ENCODE measurements at regions not wholly inside any gene's neighbourhood (a gene's known extent, or its start where the extent isn't known, plus 50 kb on each side); places are given as distances from the start of the nearest gene placed in this dataset.
"Not testable (repeated sequence)": the region's sequence is repeated elsewhere in the genome, so short reads cannot be mapped to it uniquely, and the experiment has no call there.

- H3K9me3 ChIP-seq (replicated peaks); DNase-seq; H3K27ac ChIP-seq; H3K4me1 ChIP-seq; H3K4me3 ChIP-seq; H3K27me3 ChIP-seq; H3K36me3 ChIP-seq: not testable (repeated sequence)
Measured at GRCh38 chr12:131247875-131248274, 294.2 kb downstream of the ADGRD1 start.

GRCh38 chr12:131249246-131250027, 295.7 kb downstream of the ADGRD1 start:
- H3K4me1 ChIP-seq: no peaks in the 10 kb centered on the region
- H3K36me3 ChIP-seq: no peaks in the 10 kb centered on the region
- H3K27me3 ChIP-seq: no peaks in the 10 kb centered on the region
- no peak overlapping the region for H3K27ac ChIP-seq
- DNase-seq: no peak
- H3K4me3 ChIP-seq: no peak overlapping the region
- H3K9me3 ChIP-seq (replicated peaks): no peaks in the 10 kb centered on the region

- no peaks in the 10 kb centered on the region for H3K27me3 ChIP-seq
- H3K27ac ChIP-seq: no peak overlapping the region
- no peaks in the 10 kb centered on the region for H3K9me3 ChIP-seq (replicated peaks)
- no peaks in the 10 kb centered on the region for H3K4me1 ChIP-seq
- no peak for DNase-seq
- H3K36me3 ChIP-seq: no peaks in the 10 kb centered on the region
- H3K4me3 ChIP-seq: no peak overlapping the region
Measured at GRCh38 chr12:131250028-131250950, 296.6 kb downstream of the ADGRD1 start.

DNA sequence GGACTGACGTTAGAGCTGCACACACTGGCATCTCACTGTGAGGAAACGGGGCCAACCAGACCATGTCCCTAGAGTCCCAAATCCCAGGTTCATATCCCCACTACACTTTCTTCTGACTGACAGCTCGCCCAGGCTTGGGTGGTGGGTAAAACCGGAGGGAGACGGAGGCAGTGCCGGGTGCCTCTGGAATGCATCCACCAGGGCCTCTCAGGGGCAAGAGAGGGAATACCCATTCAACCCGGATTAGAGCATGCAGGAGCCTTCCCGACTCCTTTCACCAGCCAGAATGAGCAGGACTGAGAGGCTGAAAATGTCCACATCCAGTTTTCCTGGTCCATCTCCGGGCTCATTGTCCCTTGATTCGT, 297.2 kb downstream of the ADGRD1 start:
- Histone ChIP-seq H3K27me3 (no peaks in the 10 kb centered on the region), H3K36me3 (no peaks in the 10 kb centered on the region), H3K4me3 (no peak overlapping the region), H3K4me1 (no peaks in the 10 kb centered on the region), H3K27ac (no peak overlapping the region), H3K9me3 (replicated peaks) (no peaks in the 10 kb centered on the region)
- no peak for DNase-seq

GRCh38 chr12:131251336-131252101, 297.8 kb downstream of the ADGRD1 start:
- Histone ChIP-seq H3K9me3 (replicated peaks) (no peaks in the 10 kb centered on the region), H3K36me3 (no peaks in the 10 kb centered on the region), H3K4me1 (no peaks in the 10 kb centered on the region), H3K27me3 (no peaks in the 10 kb centered on the region), H3K27ac (no peak overlapping the region), H3K4me3 (no peak overlapping the region)
- no peak for DNase-seq

- no peaks in the 10 kb centered on the region for H3K4me1 ChIP-seq
- H3K4me3 ChIP-seq: no peak overlapping the region
- no peaks in the 10 kb centered on the region for H3K27me3 ChIP-seq
- no peak for DNase-seq
- H3K36me3 ChIP-seq: no peaks in the 10 kb centered on the region
- H3K9me3 ChIP-seq (replicated peaks): no peaks in the 10 kb centered on the region
- no peak overlapping the region for H3K27ac ChIP-seq
Measured at GRCh38 chr12:131253376-131254026, 299.8 kb downstream of the ADGRD1 start.

DNA sequence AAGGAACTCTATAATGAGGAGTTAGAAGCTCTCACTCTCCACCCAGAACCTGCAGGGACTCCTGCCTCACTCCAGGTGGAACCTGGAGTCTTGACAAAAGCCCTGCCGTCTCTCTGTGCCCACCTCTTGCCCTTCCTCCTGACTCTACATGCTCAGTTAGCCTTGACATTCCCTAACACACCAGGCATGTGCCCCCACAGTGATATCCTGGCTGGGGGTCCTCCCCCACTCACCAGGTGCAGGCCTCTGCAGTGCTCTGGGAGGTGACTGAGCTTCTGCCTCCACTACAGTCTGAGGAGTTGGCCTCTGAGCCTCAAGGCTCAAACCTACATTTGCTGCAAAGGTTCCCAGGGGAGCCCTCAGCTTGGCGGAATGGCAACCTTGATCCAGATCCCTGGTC, 300.7 kb downstream of the ADGRD1 start:
- Histone ChIP-seq H3K36me3 (no peaks in the 10 kb centered on the region), H3K4me3 (no peak overlapping the region), H3K27ac (no peak overlapping the region), H3K27me3 (no peaks in the 10 kb centered on the region), H3K9me3 (replicated peaks) (no peaks in the 10 kb centered on the region), H3K4me1 (no peaks in the 10 kb centered on the region)
- no peak for DNase-seq

- no peak overlapping the region for H3K4me3 ChIP-seq
- no peaks in the 10 kb centered on the region for H3K27me3 ChIP-seq
- no peaks in the 10 kb centered on the region for H3K9me3 ChIP-seq (replicated peaks)
- no peaks in the 10 kb centered on the region for H3K4me1 ChIP-seq
- DNase-seq: no peak
- H3K27ac ChIP-seq: no peak overlapping the region
- no peaks in the 10 kb centered on the region for H3K36me3 ChIP-seq
Measured at GRCh38 chr12:131258398-131258797, 304.7 kb downstream of the ADGRD1 start.

- H3K4me1 ChIP-seq: no peaks in the 10 kb centered on the region
- no peaks in the 10 kb centered on the region for H3K27me3 ChIP-seq
- no peak overlapping the region for H3K27ac ChIP-seq
- no peak overlapping the region for H3K4me3 ChIP-seq
- H3K36me3 ChIP-seq: no peaks in the 10 kb centered on the region
- no peak for DNase-seq
- H3K9me3 ChIP-seq (replicated peaks): no peaks in the 10 kb centered on the region
Measured at GRCh38 chr12:131260251-131260905, 306.7 kb downstream of the ADGRD1 start.

GRCh38 chr12:131260954-131261353, 307.2 kb downstream of the ADGRD1 start:
- H3K4me3 ChIP-seq: no peak overlapping the region
- no peaks in the 10 kb centered on the region for H3K36me3 ChIP-seq
- DNase-seq: no peak
- no peaks in the 10 kb centered on the region for H3K4me1 ChIP-seq
- no peak overlapping the region for H3K27ac ChIP-seq
- H3K9me3 ChIP-seq (replicated peaks): no peaks in the 10 kb centered on the region
- no peaks in the 10 kb centered on the region for H3K27me3 ChIP-seq

DNA sequence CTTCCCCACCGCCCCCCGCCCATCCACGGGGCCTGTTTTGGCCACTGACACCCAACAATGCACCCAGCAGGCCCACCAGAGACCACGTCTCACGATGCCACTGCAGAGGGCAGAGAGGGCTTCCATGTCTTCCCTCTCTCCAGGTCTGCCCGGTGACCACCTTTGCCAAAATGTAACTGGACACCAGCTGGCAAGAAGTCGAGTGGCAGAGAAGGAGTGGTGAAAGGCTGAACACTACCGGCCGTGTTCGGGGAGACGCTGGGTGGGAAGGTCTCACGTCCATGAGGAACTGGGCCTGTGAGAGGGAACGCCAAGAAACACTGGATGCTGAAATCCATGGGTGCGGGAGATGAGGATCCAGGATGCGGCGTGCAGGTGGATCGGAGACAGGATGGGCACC, 308.2 kb downstream of the ADGRD1 start:
- no peaks in the 10 kb centered on the region for H3K9me3 ChIP-seq (replicated peaks)
- no peak for DNase-seq
- no peaks in the 10 kb centered on the region for H3K4me1 ChIP-seq
- no peak overlapping the region for H3K27ac ChIP-seq
- no peaks in the 10 kb centered on the region for H3K36me3 ChIP-seq
- no peaks in the 10 kb centered on the region for H3K27me3 ChIP-seq
- no peak overlapping the region for H3K4me3 ChIP-seq

DNA sequence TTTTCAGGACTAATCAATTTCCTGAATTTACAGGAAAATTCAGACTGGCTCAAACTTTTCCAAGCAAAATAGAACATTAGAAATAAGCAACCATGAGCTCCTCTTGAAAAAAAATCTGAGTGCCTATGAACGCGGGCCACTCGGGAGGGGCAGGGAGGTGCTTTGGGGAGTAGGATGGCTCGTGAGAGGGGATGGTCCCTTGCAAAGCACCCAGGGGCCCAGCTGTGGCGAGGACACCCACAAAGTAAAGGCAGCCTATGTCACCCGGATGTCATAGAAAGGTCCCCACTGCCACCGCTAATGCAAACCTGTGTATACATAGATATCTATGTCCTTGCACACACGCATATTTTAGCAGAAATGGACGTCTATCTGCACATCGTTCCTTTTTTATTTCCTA, 309.9 kb downstream of the ADGRD1 start:
- Histone ChIP-seq H3K27me3 (no peaks in the 10 kb centered on the region), H3K9me3 (replicated peaks) (no peaks in the 10 kb centered on the region), H3K27ac (no peak overlapping the region), H3K4me1 (no peaks in the 10 kb centered on the region), H3K36me3 (no peaks in the 10 kb centered on the region), H3K4me3 (no peak overlapping the region)
- no peak for DNase-seq

- Histone ChIP-seq H3K4me3 (no peak overlapping the region), H3K36me3 (no peaks in the 10 kb centered on the region), H3K27ac (no peak overlapping the region), H3K9me3 (replicated peaks) (no peaks in the 10 kb centered on the region), H3K4me1 (no peaks in the 10 kb centered on the region), H3K27me3 (no peaks in the 10 kb centered on the region)
- DNase-seq: no peak
Measured at GRCh38 chr12:131264635-131265034, 310.9 kb downstream of the ADGRD1 start.
